ENCODE measurements at regions not wholly inside any gene's neighbourhood (a gene's known extent, or its start where the extent isn't known, plus 50 kb on each side); places are given as distances from the start of the nearest gene placed in this dataset.

DNA sequence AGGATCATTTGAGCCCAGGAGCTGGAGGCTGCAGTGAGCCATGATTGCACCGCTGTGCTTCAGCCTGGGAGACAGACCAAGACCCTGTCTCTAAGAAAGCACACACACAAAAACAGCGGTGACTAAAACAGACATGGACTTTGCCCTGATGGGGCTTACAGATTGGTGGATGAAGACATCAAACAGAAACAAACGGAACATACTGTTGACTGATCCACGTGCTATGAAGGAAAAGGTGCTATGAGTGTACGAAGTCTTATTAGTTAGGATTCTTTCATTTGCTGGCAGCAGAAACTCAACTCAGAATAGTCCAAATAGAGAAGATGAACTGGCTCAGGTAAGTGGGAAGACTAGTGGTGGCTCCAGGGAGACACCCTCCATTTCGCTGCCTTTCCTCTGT is 309.8 kb upstream of the N4BP1 start:
- no peak for DNase-seq

DNA sequence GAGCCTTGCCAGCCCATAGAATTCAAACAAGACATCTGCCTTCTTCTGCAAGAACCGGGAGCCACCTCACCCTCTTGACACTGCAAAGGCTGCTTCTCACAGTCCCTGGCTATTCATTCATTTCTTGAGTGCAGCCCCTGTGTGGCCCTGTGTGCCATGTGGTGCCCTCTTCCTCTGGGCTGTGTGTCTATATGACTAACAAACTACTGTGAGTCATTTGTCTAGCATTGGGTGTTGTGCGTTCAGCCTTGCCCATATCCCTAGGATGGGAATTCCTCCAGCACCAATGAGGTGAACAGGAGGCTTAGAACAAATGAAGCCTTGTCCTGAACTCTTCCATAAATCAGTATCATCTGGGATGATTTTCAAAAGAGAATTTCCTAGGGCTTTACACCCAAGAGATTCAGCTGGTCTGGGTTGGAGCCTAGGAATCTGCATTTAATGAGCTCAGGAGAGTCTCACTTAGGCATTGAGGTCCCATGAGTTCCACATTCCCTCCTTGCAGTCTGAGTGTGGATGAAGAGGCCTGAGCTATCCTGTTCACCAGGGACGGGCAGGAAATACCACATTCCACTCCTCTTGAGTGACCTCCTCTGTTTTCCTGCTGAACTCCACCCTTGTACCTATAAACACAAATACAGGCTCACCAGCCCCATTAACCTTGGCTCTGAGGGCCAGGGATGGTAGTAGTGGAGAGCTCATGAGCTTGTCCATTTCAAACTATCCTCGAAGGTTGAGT is 308.7 kb upstream of the N4BP1 start:
- no peak for DNase-seq

- no peak for DNase-seq
Measured at GRCh38 chr16:48916566-48916965, 306.6 kb upstream of the N4BP1 start.

DNA sequence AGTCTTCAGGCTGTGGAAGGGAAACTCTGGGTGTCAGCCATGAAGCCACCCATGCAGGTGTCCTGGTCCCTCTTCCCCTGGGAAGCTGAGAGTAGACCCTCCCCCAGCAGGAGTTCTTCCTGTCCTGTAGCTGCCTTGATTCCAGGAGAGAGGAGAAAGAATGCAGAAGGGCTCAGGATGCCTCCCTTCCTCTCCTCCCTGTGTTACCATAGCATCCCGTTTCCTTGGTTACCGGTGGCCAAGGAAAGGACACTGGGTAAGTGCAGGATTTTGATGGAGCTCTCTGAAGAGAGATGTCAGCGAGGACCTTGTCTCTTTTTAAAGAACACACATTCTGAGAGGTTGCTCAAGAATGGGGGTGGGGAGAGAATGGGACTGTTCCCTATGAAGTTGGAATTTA is 304.1 kb upstream of the N4BP1 start:
- DNase-seq, result no peak

DNA sequence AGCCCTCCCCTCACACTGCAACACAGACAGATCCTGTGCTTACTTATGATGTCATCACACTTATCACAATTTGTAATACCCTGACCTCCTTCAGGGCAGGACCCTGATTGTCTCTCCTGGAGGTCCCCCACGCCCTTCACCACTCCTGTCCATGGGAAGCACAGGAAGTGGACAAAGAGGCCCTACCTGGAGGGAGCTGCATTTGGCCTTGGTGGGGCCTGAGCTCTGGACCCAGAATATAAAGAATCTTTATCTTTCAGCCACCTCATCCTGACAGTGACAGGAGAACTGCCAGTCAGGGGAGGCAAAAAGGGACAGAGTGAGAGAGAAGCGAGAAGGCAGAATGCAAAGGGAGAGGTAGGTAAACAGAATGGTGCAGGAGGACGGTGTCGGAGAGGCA is 303.4 kb upstream of the N4BP1 start:
- no peak for DNase-seq

DNA sequence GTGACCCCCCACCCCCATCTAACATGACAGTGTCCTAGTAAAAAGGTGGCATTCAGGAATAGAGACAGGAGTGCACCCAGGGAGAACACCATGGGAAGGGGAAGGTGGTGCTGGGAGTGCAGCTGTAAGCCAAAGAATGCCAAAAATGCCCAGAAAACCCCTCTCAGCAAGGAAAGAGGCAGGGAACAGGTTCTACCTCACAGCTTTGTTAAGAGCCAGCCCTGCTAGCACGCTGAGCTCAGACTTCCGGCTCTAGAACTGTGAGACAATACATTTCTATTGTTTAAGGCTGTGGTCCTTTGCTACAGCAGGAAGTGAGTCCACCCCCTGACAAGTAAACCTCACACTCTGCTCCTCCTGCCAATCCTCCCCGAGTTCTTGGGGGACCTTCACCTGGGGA is 302.4 kb upstream of the N4BP1 start:
- no peak for DNase-seq

DNA sequence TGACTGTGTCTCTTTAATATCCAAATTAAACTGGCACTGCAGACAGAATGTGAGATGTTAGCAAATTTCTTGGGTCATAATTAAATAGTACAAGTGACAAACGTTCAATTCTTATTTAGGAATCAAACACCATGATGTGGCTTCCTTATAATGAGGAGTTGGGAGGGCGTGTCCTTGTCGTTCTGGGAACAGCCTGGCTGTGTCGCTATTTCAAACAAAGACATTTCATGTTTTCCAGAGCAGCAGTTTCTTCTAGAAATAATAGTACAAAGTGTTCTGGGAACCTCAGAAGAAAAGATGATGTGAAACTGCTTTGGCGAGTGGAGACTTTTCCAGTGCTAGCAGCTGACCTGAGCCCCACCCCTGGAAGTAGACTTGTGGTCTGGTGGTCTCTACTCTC is 301.7 kb upstream of the N4BP1 start:
- no peak for DNase-seq

- DNase-seq, result no peak
Measured at GRCh38 chr16:48910214-48910613, 300.2 kb upstream of the N4BP1 start.

- DNase-seq, result no peak
Measured at GRCh38 chr16:48909231-48909630, 299.3 kb upstream of the N4BP1 start.

- no peak for DNase-seq
Measured at GRCh38 chr16:48907906-48908634, 298.1 kb upstream of the N4BP1 start.

GRCh38 chr16:48905632-48906505 is 295.9 kb upstream of the N4BP1 start:
- DNase-seq, result no peak

- no peak for DNase-seq
Measured at GRCh38 chr16:48904333-48904732, 294.4 kb upstream of the N4BP1 start.

GRCh38 chr16:48903039-48903438 is 293.1 kb upstream of the N4BP1 start:
- DNase-seq, result no peak

DNA sequence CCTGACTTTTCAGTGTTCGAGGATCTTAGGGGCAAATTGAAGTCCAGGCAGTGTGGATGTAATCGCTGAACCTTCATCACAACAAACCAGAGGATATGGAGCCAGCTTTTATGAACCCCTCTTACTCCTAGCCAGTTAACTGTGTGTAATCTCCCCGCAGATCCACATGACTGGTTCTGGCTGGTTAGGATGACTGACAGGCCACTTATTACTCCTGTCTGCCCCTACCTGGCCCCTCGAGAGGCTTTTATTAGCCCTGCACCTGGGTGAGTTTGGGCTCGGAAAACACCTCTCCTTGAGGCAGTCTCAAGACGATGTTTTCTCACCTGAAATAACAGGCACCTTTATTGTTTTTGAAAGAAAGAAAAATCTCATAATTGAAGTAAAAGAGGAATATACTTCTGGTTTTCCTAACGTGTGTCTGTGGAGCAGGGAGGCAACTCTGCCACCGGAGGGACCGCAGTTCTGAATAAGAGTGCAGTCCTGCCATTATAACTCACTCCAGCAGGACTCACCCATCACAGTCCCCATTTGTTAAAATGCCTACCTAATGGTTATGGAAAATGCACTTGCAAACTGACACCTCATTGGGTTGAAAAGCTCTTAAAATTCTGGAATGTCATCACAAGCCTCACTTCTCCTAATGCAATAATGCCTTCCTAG is 291.9 kb upstream of the N4BP1 start:
- no peak for DNase-seq

DNA sequence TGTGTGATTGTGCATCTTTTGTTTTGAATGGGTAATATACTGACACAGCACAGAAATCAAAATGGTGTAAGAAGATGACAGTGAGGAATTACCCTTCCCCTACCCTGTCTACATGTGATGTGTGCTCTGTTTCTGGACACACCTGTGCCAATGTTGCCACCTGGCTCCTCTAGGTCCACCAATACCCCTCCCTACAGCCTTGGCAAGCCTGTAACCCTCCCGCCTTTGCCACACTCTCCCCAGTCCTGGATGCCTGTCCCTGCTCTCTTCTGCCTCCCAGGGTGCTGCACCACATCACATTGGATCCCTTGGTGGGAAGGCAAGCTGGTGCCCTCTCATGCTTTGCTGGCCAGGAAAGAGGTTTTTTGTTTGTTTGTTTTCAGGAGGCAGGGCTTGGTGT is 289.5 kb upstream of the N4BP1 start:
- DNase-seq, result no peak

- no peak for DNase-seq
Measured at GRCh38 chr16:48897698-48898205, 287.8 kb upstream of the N4BP1 start.

GRCh38 chr16:48895142-48895541 is 285.2 kb upstream of the N4BP1 start:
- no peak for DNase-seq

- no peak for DNase-seq
Measured at GRCh38 chr16:48892893-48893292, 282.9 kb upstream of the N4BP1 start.

DNA sequence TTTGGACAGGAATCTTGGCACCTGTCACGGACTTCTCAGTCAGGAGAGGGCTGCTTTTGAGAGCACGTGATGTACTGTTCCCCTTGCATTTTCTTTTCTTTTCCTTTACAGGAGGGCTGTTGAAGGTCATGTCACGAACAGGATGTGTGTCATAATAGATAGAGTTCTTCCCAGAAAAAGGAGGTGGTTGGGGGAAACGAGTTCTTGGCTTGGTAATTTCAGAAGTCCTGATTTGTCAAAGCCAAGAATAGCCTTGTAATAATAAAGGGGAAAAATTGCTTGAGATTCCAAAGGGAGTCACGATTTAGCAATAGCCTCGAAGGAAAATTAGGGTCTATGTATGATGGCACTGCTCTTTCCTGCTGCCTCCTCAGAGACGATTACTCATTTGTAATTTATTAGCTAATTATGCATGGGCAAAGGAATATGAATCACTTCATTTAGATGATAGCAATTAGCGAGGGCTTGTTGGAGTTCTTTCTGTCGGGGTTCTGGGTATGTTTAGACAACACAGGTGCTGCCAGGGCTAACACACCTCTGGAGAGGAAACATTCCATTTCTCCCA is 277.7 kb upstream of the N4BP1 start:
- no peak for DNase-seq

GRCh38 chr16:48885471-48885870 is 275.5 kb upstream of the N4BP1 start:
- DNase-seq, result no peak

- no peak for DNase-seq
Measured at GRCh38 chr16:48881272-48881671, 271.3 kb upstream of the N4BP1 start.
